ENCODE measurements at regions not wholly inside any gene's neighbourhood (a gene's known extent, or its start where the extent isn't known, plus 50 kb on each side); places are given as distances from the start of the nearest gene placed in this dataset.

DNA sequence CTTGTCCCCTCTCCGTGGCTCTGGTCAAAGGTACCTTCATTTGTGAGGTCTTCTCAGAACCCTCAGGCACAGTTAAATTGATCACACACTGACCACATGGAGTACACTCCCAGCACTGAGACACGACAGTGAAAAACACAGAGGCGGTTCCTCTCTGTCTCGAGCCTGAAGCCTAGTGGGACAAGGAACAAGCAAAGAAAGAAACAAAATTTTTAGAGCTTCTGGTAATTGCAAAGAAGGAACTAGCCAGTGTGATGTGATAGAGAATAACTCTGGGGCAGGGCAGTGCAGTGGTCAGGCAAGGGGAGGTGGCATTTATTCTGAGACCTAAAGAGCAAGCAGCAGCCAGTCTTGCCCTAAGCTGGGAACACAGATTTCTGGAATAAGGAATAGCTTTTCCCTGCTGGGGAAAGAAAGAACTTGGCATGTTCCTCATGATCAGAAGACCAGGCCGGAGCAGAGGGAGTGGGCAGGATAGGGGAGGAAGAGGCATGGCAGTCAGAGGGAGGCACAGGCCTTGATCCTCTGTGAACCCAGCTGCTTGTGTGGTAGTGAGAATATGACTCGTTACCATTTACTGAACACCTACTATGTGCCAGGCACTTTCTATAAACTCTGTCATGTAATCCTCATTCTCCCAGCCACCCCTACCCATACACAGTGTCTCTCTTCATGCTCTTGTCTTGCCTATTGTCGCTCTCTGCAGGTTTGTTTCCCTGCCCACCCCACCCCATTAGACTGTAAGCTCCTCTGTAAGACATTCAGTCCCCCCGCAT, 262.3 kb upstream of the HES1 start:
- no peak for DNase-seq (ENCODE audit: low read depth)
- H3K4me3 ChIP-seq (ENCODE audit: control insufficient read depth, low read depth, low read length), result no peak overlapping the region
- TF ChIP-seq, protein P1, sequence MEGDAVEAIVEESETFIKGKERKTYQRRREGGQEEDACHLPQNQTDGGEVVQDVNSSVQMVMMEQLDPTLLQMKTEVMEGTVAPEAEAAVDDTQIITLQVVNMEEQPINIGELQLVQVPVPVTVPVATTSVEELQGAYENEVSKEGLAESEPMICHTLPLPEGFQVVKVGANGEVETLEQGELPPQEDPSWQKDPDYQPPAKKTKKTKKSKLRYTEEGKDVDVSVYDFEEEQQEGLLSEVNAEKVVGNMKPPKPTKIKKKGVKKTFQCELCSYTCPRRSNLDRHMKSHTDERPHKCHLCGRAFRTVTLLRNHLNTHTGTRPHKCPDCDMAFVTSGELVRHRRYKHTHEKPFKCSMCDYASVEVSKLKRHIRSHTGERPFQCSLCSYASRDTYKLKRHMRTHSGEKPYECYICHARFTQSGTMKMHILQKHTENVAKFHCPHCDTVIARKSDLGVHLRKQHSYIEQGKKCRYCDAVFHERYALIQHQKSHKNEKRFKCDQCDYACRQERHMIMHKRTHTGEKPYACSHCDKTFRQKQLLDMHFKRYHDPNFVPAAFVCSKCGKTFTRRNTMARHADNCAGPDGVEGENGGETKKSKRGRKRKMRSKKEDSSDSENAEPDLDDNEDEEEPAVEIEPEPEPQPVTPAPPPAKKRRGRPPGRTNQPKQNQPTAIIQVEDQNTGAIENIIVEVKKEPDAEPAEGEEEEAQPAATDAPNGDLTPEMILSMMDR (conservative IDR thresholded peaks at IDR 0.05; ENCODE audit: control insufficient read depth, insufficient read depth, low read depth, low read length), result no peak

DNA sequence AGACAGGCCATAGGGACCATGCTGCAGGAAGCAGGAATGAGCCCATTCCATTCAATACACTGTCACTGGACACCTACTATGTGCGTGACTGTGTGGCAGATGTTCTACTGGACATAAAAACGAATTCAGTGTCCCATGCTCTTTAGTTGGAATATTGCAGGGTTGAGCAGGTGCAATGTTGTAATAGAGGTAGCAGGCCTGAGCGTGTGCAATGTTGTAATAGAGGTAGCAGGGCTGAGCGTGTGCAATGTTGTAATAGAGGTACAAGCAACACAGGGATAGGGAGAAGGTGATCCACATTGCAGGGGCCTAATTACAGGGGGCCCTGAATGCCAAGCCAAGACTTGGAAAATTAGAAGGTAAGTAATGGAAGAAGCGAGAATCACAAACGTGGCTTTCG, 261.4 kb upstream of the HES1 start:
- TF ChIP-seq, protein P1 (conservative IDR thresholded peaks at IDR 0.05; ENCODE audit: control insufficient read depth, insufficient read depth, low read depth, low read length), result no peak
- H3K4me3 ChIP-seq (ENCODE audit: control insufficient read depth, low read depth, low read length), result no peak overlapping the region
- no peak for DNase-seq (ENCODE audit: low read depth)

DNA sequence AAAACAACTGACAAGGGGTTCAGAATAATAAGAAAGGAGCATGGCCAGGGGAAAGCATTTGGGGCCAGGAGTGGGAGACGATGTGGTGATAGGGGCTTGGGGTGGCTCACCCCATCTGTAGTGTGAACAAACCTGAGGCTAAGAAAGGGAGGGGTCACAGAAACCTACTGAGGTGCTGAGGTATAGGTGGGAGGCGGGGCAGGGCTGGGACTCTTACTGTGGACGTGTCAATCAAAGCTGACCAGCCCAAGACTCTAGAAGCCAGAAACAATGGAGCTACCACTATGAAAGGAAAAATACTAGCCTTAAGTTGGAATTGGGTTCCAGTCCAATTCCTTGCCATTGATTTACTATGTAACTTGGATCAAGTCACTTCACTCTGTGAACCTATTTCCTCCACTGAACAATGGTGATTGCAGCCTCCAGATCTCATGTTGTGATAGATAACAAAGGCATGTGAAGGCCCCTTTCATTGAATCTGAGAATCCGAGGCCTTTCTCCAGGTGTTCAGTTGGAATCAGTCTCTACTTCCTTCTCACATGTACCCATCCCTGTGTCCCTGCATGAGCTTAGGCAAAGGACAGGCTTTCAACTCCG, 260.9 kb upstream of the HES1 start:
- TF ChIP-seq, protein P1 (conservative IDR thresholded peaks at IDR 0.05; ENCODE audit: control insufficient read depth, insufficient read depth, low read depth, low read length), result no peak
- H3K4me3 ChIP-seq (ENCODE audit: control insufficient read depth, low read depth, low read length), result no peak overlapping the region
- no peak for DNase-seq (ENCODE audit: low read depth)

DNA sequence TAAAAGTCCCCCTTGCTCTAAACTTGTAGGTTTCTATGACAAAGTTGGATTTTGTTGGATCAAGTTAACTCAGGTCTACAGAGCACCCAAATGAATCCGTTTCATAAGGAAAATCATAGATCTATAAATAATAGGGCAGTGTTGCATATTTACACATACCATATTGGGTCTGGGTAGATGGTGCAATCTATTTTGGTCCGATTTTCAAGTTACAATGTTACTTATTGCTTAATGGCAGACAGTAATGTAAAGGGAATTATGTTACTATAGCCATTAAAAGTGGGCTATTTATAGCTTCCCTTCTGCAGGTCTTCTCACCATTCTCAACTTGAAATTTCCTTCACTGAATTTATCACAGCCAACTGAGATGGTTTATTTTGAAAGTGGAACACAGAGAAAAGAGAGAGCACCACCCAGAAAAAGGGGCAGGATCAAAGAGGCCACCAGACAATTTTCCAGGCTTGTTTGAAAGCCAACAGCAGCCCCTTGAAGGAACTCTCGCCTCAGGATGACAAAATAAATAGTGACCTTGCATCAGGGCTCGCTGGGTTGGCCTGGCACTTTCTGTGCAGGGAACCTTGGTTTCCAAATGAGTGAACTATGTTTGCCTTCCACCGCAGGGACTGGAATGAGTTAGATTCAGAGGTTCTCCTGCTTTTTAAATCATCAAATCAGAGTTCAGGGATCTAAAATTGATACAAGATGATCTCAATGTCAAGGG, 260.2 kb upstream of the HES1 start:
- DNase-seq (ENCODE audit: low read depth), result no peak
- TF ChIP-seq, protein P1 (conservative IDR thresholded peaks at IDR 0.05; ENCODE audit: control insufficient read depth, insufficient read depth, low read depth, low read length), result no peak
- no peak overlapping the region for H3K4me3 ChIP-seq (ENCODE audit: control insufficient read depth, low read depth, low read length)

DNA sequence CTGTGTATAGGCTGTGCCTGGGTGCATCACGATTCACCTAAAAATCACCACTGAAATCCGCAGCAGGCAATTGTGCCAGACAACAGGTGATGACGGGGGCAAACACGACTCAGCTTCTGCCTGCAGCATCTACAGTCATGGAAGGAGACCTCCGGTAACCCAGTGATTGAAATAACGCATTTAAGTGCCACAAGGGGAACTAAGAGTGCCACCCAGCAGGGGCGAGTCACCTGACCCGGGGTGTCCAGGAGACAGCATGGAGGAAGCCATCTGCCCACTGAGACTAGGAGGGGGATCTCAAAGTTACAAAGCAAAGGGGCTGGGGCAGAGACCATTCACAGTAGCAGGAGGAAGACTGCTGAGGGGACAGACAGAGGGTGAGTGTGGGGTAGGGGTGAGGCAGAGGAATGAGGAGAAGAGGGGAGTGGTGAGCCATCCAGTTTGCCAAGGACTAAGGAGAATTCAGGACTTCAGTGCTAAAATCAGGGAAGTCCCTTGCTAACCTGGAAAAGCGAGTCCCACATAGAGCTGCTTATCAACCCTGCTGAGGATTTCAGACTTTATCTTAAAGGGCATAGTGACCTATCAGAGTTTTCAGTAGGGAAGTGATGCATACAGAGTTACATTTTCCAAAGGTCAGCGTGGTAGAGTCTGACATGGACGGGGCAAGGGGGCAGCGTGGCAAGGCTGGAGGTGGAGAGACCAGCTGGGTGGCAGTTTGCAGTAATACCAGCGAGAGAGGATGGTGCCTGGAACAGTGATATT, 256.7 kb upstream of the HES1 start:
- H3K4me3 ChIP-seq (ENCODE audit: control insufficient read depth, low read depth, low read length), result no peak overlapping the region
- DNase-seq (ENCODE audit: low read depth), result no peak
- TF ChIP-seq, protein P1 (conservative IDR thresholded peaks at IDR 0.05; ENCODE audit: control insufficient read depth, insufficient read depth, low read depth, low read length), result no peak

DNA sequence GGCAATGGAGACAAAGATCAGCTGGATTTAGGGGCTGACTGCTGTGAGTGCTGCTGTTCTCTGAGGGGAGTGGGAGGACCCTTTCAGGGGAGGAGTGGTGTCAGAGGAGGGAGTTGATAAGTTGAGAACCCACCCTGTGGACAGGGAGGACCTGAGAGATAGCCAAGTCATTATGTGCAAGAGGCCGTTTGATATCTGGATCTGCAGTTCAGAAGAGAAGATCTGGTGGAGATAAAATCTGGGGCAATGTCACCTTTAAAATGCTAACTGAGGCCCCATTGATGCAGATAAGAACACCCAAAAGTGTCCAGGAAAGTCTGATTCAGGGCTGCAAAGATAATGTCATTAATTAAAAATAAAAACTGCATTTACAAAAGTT, 256.1 kb upstream of the HES1 start:
- H3K4me3 ChIP-seq (ENCODE audit: control insufficient read depth, low read depth, low read length), result no peak overlapping the region
- TF ChIP-seq, protein P1 (conservative IDR thresholded peaks at IDR 0.05; ENCODE audit: control insufficient read depth, insufficient read depth, low read depth, low read length), result no peak
- DNase-seq (ENCODE audit: low read depth), result no peak

Data from fibroblast of mammary gland (primary cell).